ENCODE measurements at regions not wholly inside any gene's neighbourhood (a gene's known extent, or its start where the extent isn't known, plus 50 kb on each side); places are given as distances from the start of the nearest gene placed in this dataset.

- Histone ChIP-seq H3K36me3 (ENCODE audit: control insufficient read depth, insufficient read depth, low read length) (no peaks in the 10 kb centered on the region), H3K4me2 (ENCODE audit: extremely low read depth, insufficient read depth, low read length) (no peak overlapping the region), H3K79me2 (ENCODE audit: control insufficient read depth, insufficient read depth, low read length) (no peaks in the 10 kb centered on the region)
Observed at GRCh38 chr6:33947047-33947446, 143.2 kb upstream of the MLN start.

GRCh38 chr6:33945931-33946330, 142.1 kb upstream of the MLN start:
- no peaks in the 10 kb centered on the region for H3K9me3 ChIP-seq (ENCODE audit: control insufficient read depth, insufficient read depth, low read depth, low read length)
- H2AFZ ChIP-seq (ENCODE audit: low read length), result no peak overlapping the region
- no peak overlapping the region for H3K27ac ChIP-seq (ENCODE audit: insufficient read depth, low read length)
- H4K20me1 ChIP-seq (ENCODE audit: control insufficient read depth, extremely low read depth, insufficient read depth, low read length), result no peaks in the 10 kb centered on the region
- H3K4me1 ChIP-seq (ENCODE audit: control insufficient read depth, extremely low read depth, insufficient read depth, low read length), result no peaks in the 10 kb centered on the region
- H3K27me3 ChIP-seq (ENCODE audit: control insufficient read depth, insufficient read depth, low read length), result no peaks in the 10 kb centered on the region
- TF ChIP-seq CTCF (conservative IDR thresholded peaks at IDR 0.05 in 1 of 2, IDR thresholded peaks at IDR 0.05 in 1 of 2; ENCODE audit: low read depth in 1 of 2, low read length in 2 of 2), result no peak
- no peak for TF ChIP-seq EZH2 (IDR thresholded peaks at IDR 0.05; ENCODE audit: low read length, missing control alignments)
- no peak overlapping the region for H3K4me3 ChIP-seq (replicated peaks in 1 of 4; ENCODE audit: control extremely low read depth in 1 of 4, insufficient read depth in 1 of 4, low read depth in 3 of 4, low read length in 4 of 4)
- no peak overlapping the region for H3K4me2 ChIP-seq (ENCODE audit: extremely low read depth, insufficient read depth, low read length)
- no peaks in the 10 kb centered on the region for H3K79me2 ChIP-seq (ENCODE audit: control insufficient read depth, insufficient read depth, low read length)
- no peak for DNase-seq (ENCODE audit: low read depth in 2 of 2)
- no peaks in the 10 kb centered on the region for H3K36me3 ChIP-seq (ENCODE audit: control insufficient read depth, insufficient read depth, low read length)
- H3K9ac ChIP-seq (ENCODE audit: insufficient read depth, low read length), result no peak overlapping the region

More at GRCh38 chr6:33947047-33947446, 143.2 kb upstream of the MLN start:
- Histone ChIP-seq H3K27ac (ENCODE audit: insufficient read depth, low read length) (no peak overlapping the region), H3K4me3 (replicated peaks in 1 of 4; ENCODE audit: control extremely low read depth in 1 of 4, insufficient read depth in 1 of 4, low read depth in 3 of 4, low read length in 4 of 4) (no peak overlapping the region), H2AFZ (ENCODE audit: low read length) (no peak overlapping the region), H3K4me1 (ENCODE audit: control insufficient read depth, extremely low read depth, insufficient read depth, low read length) (no peaks in the 10 kb centered on the region), H3K27me3 (ENCODE audit: control insufficient read depth, insufficient read depth, low read length) (no peaks in the 10 kb centered on the region), H4K20me1 (ENCODE audit: control insufficient read depth, extremely low read depth, insufficient read depth, low read length) (no peaks in the 10 kb centered on the region), H3K9me3 (ENCODE audit: control insufficient read depth, insufficient read depth, low read depth, low read length) (no peaks in the 10 kb centered on the region), H3K9ac (ENCODE audit: insufficient read depth, low read length) (no peak overlapping the region)
- DNase-seq (ENCODE audit: low read depth in 2 of 2), result no peak
- TF ChIP-seq EZH2 (IDR thresholded peaks at IDR 0.05; ENCODE audit: low read length, missing control alignments) (no peak), CTCF (conservative IDR thresholded peaks at IDR 0.05 in 1 of 2, IDR thresholded peaks at IDR 0.05 in 1 of 2; ENCODE audit: low read depth in 1 of 2, low read length in 2 of 2) (no peak)

GRCh38 chr6:33944686-33945411, 141.0 kb upstream of the MLN start:
- Histone ChIP-seq H3K79me2 (ENCODE audit: control insufficient read depth, insufficient read depth, low read length) (no peaks in the 10 kb centered on the region), H3K4me2 (ENCODE audit: extremely low read depth, insufficient read depth, low read length) (no peak overlapping the region), H3K4me1 (ENCODE audit: control insufficient read depth, extremely low read depth, insufficient read depth, low read length) (no peaks in the 10 kb centered on the region), H4K20me1 (ENCODE audit: control insufficient read depth, extremely low read depth, insufficient read depth, low read length) (no peaks in the 10 kb centered on the region), H3K9me3 (ENCODE audit: control insufficient read depth, insufficient read depth, low read depth, low read length) (no peaks in the 10 kb centered on the region), H3K9ac (ENCODE audit: insufficient read depth, low read length) (no peak overlapping the region), H3K4me3 (replicated peaks in 1 of 4; ENCODE audit: control extremely low read depth in 1 of 4, insufficient read depth in 1 of 4, low read depth in 3 of 4, low read length in 4 of 4) (no peak overlapping the region), H3K27me3 (ENCODE audit: control insufficient read depth, insufficient read depth, low read length) (no peaks in the 10 kb centered on the region), H2AFZ (ENCODE audit: low read length) (no peak overlapping the region), H3K27ac (ENCODE audit: insufficient read depth, low read length) (no peak overlapping the region), H3K36me3 (ENCODE audit: control insufficient read depth, insufficient read depth, low read length) (no peaks in the 10 kb centered on the region)
- no peak for DNase-seq (ENCODE audit: low read depth in 2 of 2)
- TF ChIP-seq EZH2 (IDR thresholded peaks at IDR 0.05; ENCODE audit: low read length, missing control alignments) (no peak), CTCF (conservative IDR thresholded peaks at IDR 0.05 in 1 of 2, IDR thresholded peaks at IDR 0.05 in 1 of 2; ENCODE audit: low read depth in 1 of 2, low read length in 2 of 2) (no peak)

Measured in fibroblast of lung (primary cell).